H9 (cell line): ENCODE measurements at regions not wholly inside any gene's neighbourhood (a gene's known extent, or its start where the extent isn't known, plus 50 kb on each side); places are given as distances from the start of the nearest gene placed in this dataset.

Experiments
- DNase-seq: peaks from one replicate; pipeline ENCODE4 v3.0.0-alpha.2; 2017
- H2AFZ ChIP-seq: one replicate; pipeline ENCODE4 v1.6.1; 2013; ENCODE audit warnings: mild to moderate bottlenecking, low read length, control low read depth, moderate library complexity
- H2AK5ac ChIP-seq: 2 replicates; pipeline ENCODE4 v1.6.1; 2013; ENCODE audit warnings: low read length, control low read depth, mixed read lengths; ENCODE audit not compliant: insufficient read length
- H2BK120ac ChIP-seq: one replicate; pipeline ENCODE4 v1.6.1; 2013; ENCODE audit warnings: low read depth, mild to moderate bottlenecking, low read length, control low read depth, inconsistent platforms; ENCODE audit not compliant: poor library complexity, severe bottlenecking
- H2BK12ac ChIP-seq: 2 replicates; pipeline ENCODE4 v1.6.1; 2013; ENCODE audit warnings: low read length, control low read depth, mixed read lengths, low read depth; ENCODE audit not compliant: insufficient read length
- H2BK15ac ChIP-seq: 2 replicates; pipeline ENCODE4 v1.6.1; 2013; ENCODE audit warnings: low read depth, low read length, control low read depth
- H2BK20ac ChIP-seq: one replicate; pipeline ENCODE4 v1.6.1; 2013; ENCODE audit warnings: low read depth, mild to moderate bottlenecking, low read length, control low read depth, inconsistent platforms; ENCODE audit not compliant: poor library complexity, severe bottlenecking
- H2BK5ac ChIP-seq: 2 replicates; pipeline ENCODE4 v1.6.1; 2013; ENCODE audit warnings: low read length, control low read depth, mixed read lengths; ENCODE audit not compliant: insufficient read length
- H3K14ac ChIP-seq: 2 replicates; pipeline ENCODE4 v1.6.1; 2013; ENCODE audit warnings: low read length, control low read depth; ENCODE audit not compliant: insufficient read depth
- H3K18ac ChIP-seq: 2 replicates; pipeline ENCODE4 v1.6.1; 2013; ENCODE audit warnings: low read depth, mild to moderate bottlenecking, mixed read lengths, low read length, control low read depth; ENCODE audit not compliant: insufficient read length
- H3K23ac ChIP-seq: 2 replicates; pipeline ENCODE4 v1.6.1; 2013; ENCODE audit warnings: low read length, control low read depth, mixed read lengths, low read depth; ENCODE audit not compliant: insufficient read length
- H3K23me2 ChIP-seq: 2 replicates; pipeline ENCODE4 v1.6.1; 2013; ENCODE audit warnings: low read depth, mild to moderate bottlenecking, mixed read lengths, low read length, control low read depth; ENCODE audit not compliant: insufficient read length, poor library complexity, severe bottlenecking
- H3K27ac ChIP-seq: 2 replicates; pipeline ENCODE4 v1.5.1; 2013; ENCODE audit warnings: low read length, control low read depth, mixed read lengths, low read depth; ENCODE audit not compliant: insufficient read length
- H3K27me3 ChIP-seq: 2 replicates; pipeline ENCODE4 v1.6.1; 2013; ENCODE audit warnings: low read length, control low read depth, inconsistent platforms; ENCODE audit not compliant: insufficient read depth
- H3K4ac ChIP-seq: 2 replicates; pipeline ENCODE4 v1.6.1; 2013; ENCODE audit warnings: low read depth, mild to moderate bottlenecking, control low read depth, inconsistent platforms, low read length, moderate library complexity
- H3K4me1 ChIP-seq: 2 replicates; pipeline ENCODE4 v1.6.1; 2013; ENCODE audit warnings: low read length, control low read depth, inconsistent platforms; ENCODE audit not compliant: insufficient read depth
- H3K4me2 ChIP-seq: 2 replicates; pipeline ENCODE4 v1.6.1; 2013; ENCODE audit warnings: low read length, control low read depth, mixed read lengths; ENCODE audit not compliant: insufficient read length, insufficient read depth
- H3K56ac ChIP-seq: 2 replicates; pipeline ENCODE4 v1.6.1; 2013; ENCODE audit warnings: low read depth, mild to moderate bottlenecking, mixed read lengths, low read length, control low read depth; ENCODE audit not compliant: insufficient read length
- H3K79me1 ChIP-seq: 2 replicates; pipeline ENCODE4 v1.6.1; 2013; ENCODE audit warnings: low read depth, mild to moderate bottlenecking, moderate library complexity, low read length, control low read depth, inconsistent platforms; ENCODE audit not compliant: insufficient read depth, poor library complexity, severe bottlenecking
- H3K79me2 ChIP-seq: 2 replicates; pipeline ENCODE4 v1.6.1; 2013; ENCODE audit warnings: low read length, control low read depth, inconsistent platforms; ENCODE audit not compliant: insufficient read depth
- H3K9ac ChIP-seq: 2 replicates; pipeline ENCODE4 v1.6.1; 2013; ENCODE audit warnings: low read length, control low read depth, mixed read lengths; ENCODE audit not compliant: insufficient read length; ENCODE audit errors: extremely low read depth
- H3K9me3 ChIP-seq: one replicate; pipeline ENCODE4 v1.6.1; 2013; ENCODE audit warnings: low read depth, low read length, inconsistent platforms; ENCODE audit not compliant: control insufficient read depth
- H3T11ph ChIP-seq: one replicate; pipeline ENCODE4 v1.6.1; 2013; ENCODE audit warnings: mild to moderate bottlenecking, low read length, control low read depth, inconsistent platforms
- H4K20me1 ChIP-seq: one replicate; pipeline ENCODE4 v1.6.1; 2013; ENCODE audit not compliant: control insufficient read depth, insufficient read length, insufficient read depth
- H4K5ac ChIP-seq: 2 replicates; pipeline ENCODE4 v1.6.1; 2013; ENCODE audit warnings: low read depth, mild to moderate bottlenecking, mixed read lengths, low read length, control low read depth; ENCODE audit not compliant: insufficient read length
- H4K8ac ChIP-seq: replicated peaks from 2 replicates; pipeline ENCODE4 v1.6.1; 2013; ENCODE audit warnings: low read length, control low read depth, mixed read lengths, low read depth; ENCODE audit not compliant: insufficient read length
- H4K91ac ChIP-seq: 2 replicates; pipeline ENCODE4 v1.6.1; 2013; ENCODE audit warnings: low read depth, mild to moderate bottlenecking, moderate library complexity, mixed read lengths, low read length, control low read depth; ENCODE audit not compliant: insufficient read length
- H3K27ac Mint-ChIP-seq, 3 experiments: 2 replicates in 2 of 3; 3 replicates in 1 of 3; pipeline ENCODE4 v1.8.0; 2020 to 2021; ENCODE audit warnings: mixed read lengths in 3 of 3, mild to moderate bottlenecking in 1 of 3, moderate library complexity in 1 of 3
- H3K27me3 Mint-ChIP-seq: 2 replicates; pipeline ENCODE4 v1.8.0; 2021; ENCODE audit warnings: low read depth, mild to moderate bottlenecking, moderate library complexity, mixed read lengths
- H3K36me3 Mint-ChIP-seq, 3 experiments: 2 replicates in 2 of 3; 3 replicates in 1 of 3; pipeline ENCODE4 v1.8.0; 2020 to 2021; ENCODE audit warnings: low read depth in 3 of 3, mixed read lengths in 3 of 3; ENCODE audit not compliant: insufficient read depth in 1 of 3
- H3K4me1 Mint-ChIP-seq, 2 experiments: 2 replicates each; pipeline ENCODE4 v1.8.0; 2020; ENCODE audit warnings: mixed read lengths in 2 of 2
- H3K4me3 Mint-ChIP-seq, 2 experiments: 2 replicates in 1 of 2; 3 replicates in 1 of 2; pipeline ENCODE4 v1.8.0; 2020 to 2021; ENCODE audit warnings: mild to moderate bottlenecking in 2 of 2, mixed read lengths in 2 of 2, moderate library complexity in 1 of 2
- H3K9me3 Mint-ChIP-seq, 2 experiments: 2 replicates in 1 of 2; 3 replicates in 1 of 2; pipeline ENCODE4 v1.8.0; 2020; ENCODE audit warnings: mild to moderate bottlenecking in 2 of 2, mixed read lengths in 2 of 2, moderate library complexity in 1 of 2
- WGBS: extraction: QIAGEN DNeasy Blood & Tissue Kit; methylation state at CpG from one replicate; pipeline ENCODE4 v1.1.7; 2013; ENCODE audit warnings: missing lambda C conversion rate, low lambda C conversion rate, mixed read lengths; ENCODE audit not compliant: insufficient read length; ENCODE audit errors: extremely low coverage; 5-methylcytosine and 5-hydroxymethylcytosine counted together
- TF ChIP-seq, protein P1 (sequence below): fragments of 200-600 bp; sonication (generic); conservative IDR thresholded peaks from 3 replicates; pipeline ENCODE4 v1.8.0; 2021; ENCODE audit warnings: antibody characterized with exemption, mild to moderate bottlenecking

DNA sequence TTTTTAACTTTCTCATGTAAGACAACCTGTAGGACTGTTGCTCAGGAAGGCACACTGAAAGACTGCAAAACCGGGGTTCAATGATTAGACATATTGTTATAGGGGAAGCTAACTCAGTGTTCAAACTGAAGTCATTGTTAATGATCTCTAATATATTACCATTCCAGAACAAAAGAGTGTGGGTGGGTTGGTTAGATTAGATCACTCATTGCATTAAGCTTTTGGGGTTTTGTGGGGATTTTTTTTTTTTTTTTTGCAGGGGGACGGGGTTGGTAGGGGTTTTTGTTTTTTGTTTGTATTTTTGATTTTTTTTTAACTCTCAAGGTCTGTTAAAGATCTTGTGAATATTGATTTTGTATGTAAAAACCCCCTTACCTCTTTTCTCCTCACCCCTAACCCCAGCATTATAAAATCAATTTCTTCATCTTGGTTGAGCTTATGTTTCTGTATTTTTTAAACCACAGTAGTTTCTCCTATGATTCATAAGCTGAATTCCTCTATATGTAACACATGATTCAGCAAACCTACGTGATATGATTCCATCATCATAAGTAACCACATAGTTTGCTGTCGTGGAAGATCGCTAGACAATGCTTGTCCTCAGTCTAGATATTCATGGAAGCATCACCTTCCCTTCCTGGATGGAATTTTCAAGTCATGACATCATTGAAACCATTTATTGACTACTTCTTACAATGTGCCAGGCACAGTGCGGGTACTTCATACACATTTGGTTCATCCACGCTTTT is 544.1 kb upstream of the MDFIC2 start:
- H3K23me2 ChIP-seq = no peaks in the 10 kb centered on the region
- H4K20me1 ChIP-seq = no peaks in the 10 kb centered on the region
- H3K23ac ChIP-seq = no peak overlapping the region
- no peaks in the 10 kb centered on the region for H3K27me3 Mint-ChIP-seq
- H3K4me1 Mint-ChIP-seq = peaks cover 38 to 47% of the 10 kb centered on the region in 2 experiments
- no peak overlapping the region for H2AFZ ChIP-seq
- no peak overlapping the region for H4K8ac ChIP-seq
- no peak overlapping the region for H3K14ac ChIP-seq
- H3K9ac ChIP-seq = no peak overlapping the region
- peaks cover 7% of the 10 kb centered on the region; the same call in 1 of the 2 replicates for H3K4me1 ChIP-seq
- H3K9me3 Mint-ChIP-seq = peaks cover 5 to 7% of the 10 kb centered on the region in 2 experiments; a peak in 4 of 5 replicates
- H2BK120ac ChIP-seq = no peak overlapping the region
- H3K36me3 Mint-ChIP-seq = peaks cover 0 to 11% (median 5%) of the 10 kb centered on the region in 3 experiments; a peak in 6 of 7 replicates
- H2BK15ac ChIP-seq = no peak overlapping the region
- no peak overlapping the region for H3K18ac ChIP-seq
- H3K79me2 ChIP-seq = no peaks in the 10 kb centered on the region
- no peak overlapping the region for H3T11ph ChIP-seq
- no peak overlapping the region for H3K4ac ChIP-seq
- no peak overlapping the region for H3K27ac Mint-ChIP-seq
- H2BK20ac ChIP-seq = no peak overlapping the region
- no peak overlapping the region for H3K27ac ChIP-seq
- TF ChIP-seq, protein P1, sequence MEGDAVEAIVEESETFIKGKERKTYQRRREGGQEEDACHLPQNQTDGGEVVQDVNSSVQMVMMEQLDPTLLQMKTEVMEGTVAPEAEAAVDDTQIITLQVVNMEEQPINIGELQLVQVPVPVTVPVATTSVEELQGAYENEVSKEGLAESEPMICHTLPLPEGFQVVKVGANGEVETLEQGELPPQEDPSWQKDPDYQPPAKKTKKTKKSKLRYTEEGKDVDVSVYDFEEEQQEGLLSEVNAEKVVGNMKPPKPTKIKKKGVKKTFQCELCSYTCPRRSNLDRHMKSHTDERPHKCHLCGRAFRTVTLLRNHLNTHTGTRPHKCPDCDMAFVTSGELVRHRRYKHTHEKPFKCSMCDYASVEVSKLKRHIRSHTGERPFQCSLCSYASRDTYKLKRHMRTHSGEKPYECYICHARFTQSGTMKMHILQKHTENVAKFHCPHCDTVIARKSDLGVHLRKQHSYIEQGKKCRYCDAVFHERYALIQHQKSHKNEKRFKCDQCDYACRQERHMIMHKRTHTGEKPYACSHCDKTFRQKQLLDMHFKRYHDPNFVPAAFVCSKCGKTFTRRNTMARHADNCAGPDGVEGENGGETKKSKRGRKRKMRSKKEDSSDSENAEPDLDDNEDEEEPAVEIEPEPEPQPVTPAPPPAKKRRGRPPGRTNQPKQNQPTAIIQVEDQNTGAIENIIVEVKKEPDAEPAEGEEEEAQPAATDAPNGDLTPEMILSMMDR = no peak
- no peaks in the 10 kb centered on the region for H3K9me3 ChIP-seq
- no peak overlapping the region for H2AK5ac ChIP-seq
- no peak overlapping the region for H3K4me2 ChIP-seq
- H2BK5ac ChIP-seq = no peak overlapping the region
- no peak for DNase-seq
- no peaks in the 10 kb centered on the region for H3K27me3 ChIP-seq
- H3K4me3 Mint-ChIP-seq = no peak overlapping the region
- WGBS = no CpG with 5 or more reads among the region's 7 CpGs
- H4K5ac ChIP-seq = no peak overlapping the region
- no peak overlapping the region for H4K91ac ChIP-seq
- no peak overlapping the region for H2BK12ac ChIP-seq
- no peaks in the 10 kb centered on the region for H3K79me1 ChIP-seq
- no peak overlapping the region for H3K56ac ChIP-seq
